Erythroblast (primary cell): ENCODE measurements at regions not wholly inside any gene's neighbourhood (a gene's known extent, or its start where the extent isn't known, plus 50 kb on each side); places are given as distances from the start of the nearest gene placed in this dataset.

ENCODE experiments used
- GATA1 ChIP-seq: IDR thresholded peaks from 2 replicates; pipeline ENCODE4 v1.6.1; 2011; ENCODE audit warnings: low read depth, mild to moderate bottlenecking, control low read depth, low read length, moderate library complexity
- POLR2A ChIP-seq: IDR thresholded peaks from 2 replicates; pipeline ENCODE4 v1.6.1; 2011; ENCODE audit warnings: mild to moderate bottlenecking, low read length

GRCh38 chr13:57832187-57832586 lies 200.6 kb downstream of the PCDH17 start:
- TF ChIP-seq POLR2A (no peak), GATA1 (no peak)
